ENCODE measurements at regions not wholly inside any gene's neighbourhood (a gene's known extent, or its start where the extent isn't known, plus 50 kb on each side); places are given as distances from the start of the nearest gene placed in this dataset.

- TF ChIP-seq CTCF (conservative IDR thresholded peaks at IDR 0.05 in 1 of 2, IDR thresholded peaks at IDR 0.05 in 1 of 2; ENCODE audit: low read depth in 1 of 2, low read length in 2 of 2) = no peak
- TF ChIP-seq EZH2 (IDR thresholded peaks at IDR 0.05; ENCODE audit: low read length, missing control alignments) = no peak
These were observed 1037.0 kb upstream of the NR2F2 start for GRCh38 chr15:95293456-95294031.

Data from fibroblast of lung (primary cell).